GM18873 (cell line): ENCODE measurements at regions not wholly inside any gene's neighbourhood (a gene's known extent, or its start where the extent isn't known, plus 50 kb on each side); places are given as distances from the start of the nearest gene placed in this dataset.

Source experiments
- ATAC-seq: cut with Tn5 transposase; IDR thresholded peaks from one replicate; pipeline ENCODE4 v1.9.1; 2021; ENCODE audit warnings: mild to moderate bottlenecking, moderate library complexity, moderate number of reproducible peaks; ENCODE audit not compliant: unreplicated experiment, low FRiP score

GRCh38 chr13:105329359-105329758 lies 1206.1 kb downstream of the EFNB2 start:
- no peak for ATAC-seq

GRCh38 chr13:105328212-105328611 lies 1207.2 kb downstream of the EFNB2 start:
- no peak for ATAC-seq

- ATAC-seq: no peak
Observed at GRCh38 chr13:105327581-105328126, 1207.8 kb downstream of the EFNB2 start.

GRCh38 chr13:105319875-105320274 lies 1215.6 kb downstream of the EFNB2 start:
- no peak for ATAC-seq

GRCh38 chr13:105316731-105317130 lies 1218.7 kb downstream of the EFNB2 start:
- ATAC-seq: no peak

GRCh38 chr13:105312906-105313305 lies 1222.6 kb downstream of the EFNB2 start:
- ATAC-seq: no peak

GRCh38 chr13:105311094-105311493 lies 1224.4 kb downstream of the EFNB2 start:
- ATAC-seq: no peak

- ATAC-seq: no peak
Observed at GRCh38 chr13:105307776-105308175, 1227.7 kb downstream of the EFNB2 start.

- ATAC-seq: no peak
Observed at GRCh38 chr13:105297839-105298238, 1237.6 kb downstream of the EFNB2 start.

GRCh38 chr13:105291987-105292386 lies 1243.5 kb downstream of the EFNB2 start:
- ATAC-seq: no peak

- no peak for ATAC-seq
Observed at GRCh38 chr13:105290596-105290995, 1244.9 kb downstream of the EFNB2 start.

- no peak for ATAC-seq
Observed at GRCh38 chr13:105285526-105285925, 1249.9 kb downstream of the EFNB2 start.

- ATAC-seq: no peak
Observed at GRCh38 chr13:105282406-105283285, 1252.8 kb downstream of the EFNB2 start.

- no peak for ATAC-seq
Observed at GRCh38 chr13:105278943-105279381, 1256.5 kb downstream of the EFNB2 start.

GRCh38 chr13:105276571-105276970 lies 1258.9 kb downstream of the EFNB2 start:
- ATAC-seq: no peak

- ATAC-seq: no peak
Observed at GRCh38 chr13:105273665-105274222, 1261.7 kb downstream of the EFNB2 start.

GRCh38 chr13:105272660-105273631 lies 1262.5 kb downstream of the EFNB2 start:
- ATAC-seq: no peak

- no peak for ATAC-seq
Observed at GRCh38 chr13:105266615-105267014, 1268.8 kb downstream of the EFNB2 start.

GRCh38 chr13:105262579-105262978 lies 1272.9 kb downstream of the EFNB2 start:
- ATAC-seq: no peak

GRCh38 chr13:105259426-105259825 lies 1276.0 kb downstream of the EFNB2 start:
- no peak for ATAC-seq
